GM12874 (cell line): ENCODE measurements at regions not wholly inside any gene's neighbourhood (a gene's known extent, or its start where the extent isn't known, plus 50 kb on each side); places are given as distances from the start of the nearest gene placed in this dataset.

Experiments used
- TF ChIP-seq, protein P1 (sequence below): IDR thresholded peaks from 2 replicates; pipeline ENCODE4 v1.5.1; 2011; ENCODE audit warnings: low read depth, mild to moderate bottlenecking, control low read depth, low read length, moderate library complexity; ENCODE audit not compliant: insufficient read depth

- TF ChIP-seq, protein P1, sequence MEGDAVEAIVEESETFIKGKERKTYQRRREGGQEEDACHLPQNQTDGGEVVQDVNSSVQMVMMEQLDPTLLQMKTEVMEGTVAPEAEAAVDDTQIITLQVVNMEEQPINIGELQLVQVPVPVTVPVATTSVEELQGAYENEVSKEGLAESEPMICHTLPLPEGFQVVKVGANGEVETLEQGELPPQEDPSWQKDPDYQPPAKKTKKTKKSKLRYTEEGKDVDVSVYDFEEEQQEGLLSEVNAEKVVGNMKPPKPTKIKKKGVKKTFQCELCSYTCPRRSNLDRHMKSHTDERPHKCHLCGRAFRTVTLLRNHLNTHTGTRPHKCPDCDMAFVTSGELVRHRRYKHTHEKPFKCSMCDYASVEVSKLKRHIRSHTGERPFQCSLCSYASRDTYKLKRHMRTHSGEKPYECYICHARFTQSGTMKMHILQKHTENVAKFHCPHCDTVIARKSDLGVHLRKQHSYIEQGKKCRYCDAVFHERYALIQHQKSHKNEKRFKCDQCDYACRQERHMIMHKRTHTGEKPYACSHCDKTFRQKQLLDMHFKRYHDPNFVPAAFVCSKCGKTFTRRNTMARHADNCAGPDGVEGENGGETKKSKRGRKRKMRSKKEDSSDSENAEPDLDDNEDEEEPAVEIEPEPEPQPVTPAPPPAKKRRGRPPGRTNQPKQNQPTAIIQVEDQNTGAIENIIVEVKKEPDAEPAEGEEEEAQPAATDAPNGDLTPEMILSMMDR, result no peak
These were observed 307.0 kb upstream of the ID4 start for GRCh38 chr6:19530188-19530587.

- TF ChIP-seq, protein P1, result no peak
These were observed 301.8 kb upstream of the ID4 start for GRCh38 chr6:19535351-19535750.

DNA sequence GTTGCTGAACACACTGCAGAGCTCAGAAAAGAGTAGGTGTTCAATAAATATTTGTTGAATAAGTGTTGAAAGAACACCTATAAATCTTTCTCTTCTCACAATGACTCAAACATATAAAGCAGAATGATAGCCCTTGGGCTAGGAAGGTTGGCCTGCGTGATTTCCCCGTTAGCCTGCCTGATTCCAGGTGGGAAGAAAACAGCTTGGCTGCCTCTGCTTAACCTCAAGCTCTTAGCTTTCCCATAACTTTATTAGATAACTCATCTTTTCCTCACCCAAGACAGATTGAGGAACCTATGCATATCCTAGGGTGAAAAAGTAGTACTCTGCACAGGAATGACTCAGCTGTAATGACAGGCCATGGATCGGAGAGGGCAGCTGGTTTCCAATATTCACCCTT lies 300.3 kb upstream of the ID4 start:
- TF ChIP-seq, protein P1, result no peak

GRCh38 chr6:19538096-19538495 lies 299.1 kb upstream of the ID4 start:
- TF ChIP-seq, protein P1, result no peak

- TF ChIP-seq, protein P1, result no peak
These were observed 289.7 kb upstream of the ID4 start for GRCh38 chr6:19547507-19547906.

DNA sequence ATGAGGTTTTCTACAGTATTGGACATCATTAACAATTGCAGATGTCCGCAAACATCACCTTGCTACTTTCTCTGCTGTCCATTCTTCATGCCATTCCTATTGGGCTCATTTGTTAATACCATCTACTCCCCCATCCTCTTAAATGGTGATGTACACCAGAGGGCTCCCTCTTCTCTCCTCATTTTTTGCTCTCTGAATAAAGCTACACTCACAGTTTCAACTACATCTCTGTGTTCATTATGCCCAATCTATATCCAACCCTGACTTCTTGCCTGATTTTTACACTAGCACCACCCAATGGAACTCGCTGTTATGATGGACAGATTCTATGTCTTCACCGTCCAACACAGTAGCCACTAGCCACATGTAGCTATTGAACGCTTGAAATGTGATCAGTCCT lies 288.1 kb upstream of the ID4 start:
- TF ChIP-seq, protein P1, result no peak

DNA sequence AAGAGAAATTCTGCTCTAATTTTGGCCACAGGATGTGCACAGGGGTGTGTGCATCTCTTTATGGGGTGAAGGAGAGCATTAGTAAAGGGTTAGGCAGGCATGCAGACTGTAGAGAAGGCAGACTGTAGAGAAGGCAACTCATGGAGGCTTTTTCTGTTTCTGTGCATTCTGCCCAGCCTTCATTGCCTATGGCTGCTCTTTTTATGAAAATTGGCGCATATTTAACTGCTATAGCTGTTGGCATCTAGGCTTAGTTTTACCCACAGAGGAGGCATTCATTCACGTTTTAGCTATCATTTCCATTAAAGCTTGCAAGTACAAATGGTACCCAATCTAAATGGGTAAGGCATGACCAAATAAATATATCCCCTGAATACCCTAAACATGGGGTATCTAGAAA lies 286.8 kb upstream of the ID4 start:
- TF ChIP-seq, protein P1, result no peak

- TF ChIP-seq, protein P1, result no peak
These were observed 285.6 kb upstream of the ID4 start for GRCh38 chr6:19551611-19552010.
